Skin of body (tissue), 1 donor: ENCODE measurements at regions not wholly inside any gene's neighbourhood (a gene's known extent, or its start where the extent isn't known, plus 50 kb on each side); places are given as distances from the start of the nearest gene placed in this dataset.
"Not testable (repeated sequence)": the region's sequence is repeated elsewhere in the genome, so short reads cannot be mapped to it uniquely, and the experiment has no call there.

Experiments
- DNase-seq: peaks from one replicate; lab custom pipeline; 2025; lab: John Stamatoyannopoulos, UW

DNA sequence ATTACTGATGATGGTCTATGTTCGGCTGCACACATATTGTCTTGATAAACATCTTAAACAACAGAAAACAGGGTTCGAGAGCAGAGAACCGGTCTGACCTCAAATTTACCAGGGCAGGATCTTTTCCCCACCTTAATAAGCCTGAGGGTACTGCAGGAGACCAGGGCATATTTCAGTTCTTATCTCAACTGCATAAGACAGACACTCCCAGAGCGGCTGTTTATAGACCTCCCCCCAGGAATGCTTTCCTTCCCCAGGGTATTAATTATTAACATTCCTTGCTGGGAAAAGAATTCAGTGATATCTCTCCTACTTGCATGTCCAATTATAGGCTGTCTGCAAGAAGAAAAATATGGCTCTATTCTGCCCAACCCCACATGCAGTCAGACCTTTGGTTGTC is 871.6 kb downstream of the DNAH5 start:
- DNase-seq = not testable (repeated sequence)

DNA sequence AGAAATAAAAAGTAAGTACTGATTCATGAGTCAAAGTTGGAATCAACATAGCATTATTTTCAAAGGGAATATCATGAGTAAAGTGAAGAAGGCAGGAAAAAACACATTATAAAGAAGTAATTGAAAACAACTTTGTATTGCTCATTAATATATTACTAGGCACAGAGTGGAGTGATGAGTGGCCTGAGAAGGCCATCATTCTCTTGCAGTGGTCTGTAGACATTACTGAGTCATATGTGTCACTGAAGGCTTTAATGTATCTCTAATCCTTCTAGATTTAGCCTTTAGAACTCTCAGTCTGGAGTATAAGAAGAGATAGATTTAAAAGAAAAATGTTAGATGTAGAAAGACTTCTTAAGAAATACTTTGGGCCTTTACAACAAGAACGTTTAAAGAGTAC is 881.4 kb downstream of the DNAH5 start:
- DNase-seq = no peak

DNA sequence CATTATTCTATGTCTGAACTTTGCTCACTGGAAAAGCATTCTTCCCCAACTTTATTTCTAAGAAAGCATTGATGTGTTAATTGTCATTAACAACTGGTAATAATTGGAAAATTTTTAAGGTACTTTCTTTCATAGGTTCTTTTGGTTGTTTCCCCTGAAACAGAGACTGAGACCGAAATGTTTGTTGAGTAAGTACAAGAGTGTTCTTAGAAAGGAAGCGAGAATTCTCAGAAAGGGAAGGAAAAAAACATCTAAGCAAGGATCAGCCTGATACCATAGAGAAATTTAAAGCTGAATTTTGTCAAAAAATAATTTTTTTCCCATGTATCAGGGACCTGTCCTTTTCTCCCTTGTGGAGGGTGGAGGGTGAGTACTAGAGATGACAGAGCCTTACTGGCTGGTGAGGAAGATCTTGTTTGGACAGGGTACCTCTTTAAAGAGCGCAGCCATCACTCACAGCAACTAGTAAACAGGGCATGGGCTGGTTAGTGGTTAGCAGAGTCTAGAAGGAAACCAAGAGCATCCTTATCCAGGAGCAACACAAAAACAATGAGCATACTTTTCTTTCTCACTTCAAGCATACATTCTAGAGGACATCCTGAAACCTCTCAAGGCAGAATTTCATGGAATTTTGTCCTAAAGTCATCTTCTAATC is 898.5 kb downstream of the DNAH5 start:
- no peak for DNase-seq

DNA sequence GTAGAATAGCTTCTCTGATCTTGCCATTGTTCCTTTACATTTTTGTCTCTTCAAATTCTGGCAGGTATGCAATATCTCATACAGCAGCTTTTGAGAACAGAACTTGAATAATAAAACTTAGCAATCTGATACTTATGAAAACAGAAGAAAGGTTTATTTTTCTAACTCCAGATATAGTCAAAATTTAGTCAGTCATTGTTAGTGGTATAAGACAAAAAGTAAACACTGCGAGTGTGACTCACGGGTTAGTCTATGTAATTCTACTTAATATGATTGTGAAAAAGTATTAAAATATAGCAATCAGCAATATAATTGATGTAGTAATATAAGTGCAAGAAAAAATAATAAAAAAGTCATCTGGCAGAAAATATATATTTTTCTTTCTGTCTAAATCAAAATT is 910.4 kb downstream of the DNAH5 start:
- no peak for DNase-seq

DNA sequence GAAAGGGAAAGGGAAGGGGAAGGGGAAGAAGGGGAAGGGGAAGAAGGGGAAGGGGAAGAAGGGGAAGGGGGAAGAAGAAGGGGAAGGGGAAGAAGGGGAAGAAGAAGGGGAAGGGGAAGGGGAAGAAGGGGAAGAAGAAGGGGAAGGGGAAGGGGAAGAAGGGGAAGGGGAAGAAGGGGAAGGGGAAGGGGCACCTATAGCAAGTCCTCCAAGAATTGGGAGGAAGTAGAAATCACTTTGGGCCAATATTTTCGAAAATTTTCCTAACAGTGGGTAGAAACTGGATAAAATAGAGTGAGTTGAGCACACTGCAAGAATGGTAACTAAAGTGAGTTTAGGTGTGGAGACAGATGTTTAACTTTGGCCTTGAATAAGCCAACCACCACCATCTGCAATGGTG is 915.3 kb downstream of the DNAH5 start:
- DNase-seq = no peak

DNA sequence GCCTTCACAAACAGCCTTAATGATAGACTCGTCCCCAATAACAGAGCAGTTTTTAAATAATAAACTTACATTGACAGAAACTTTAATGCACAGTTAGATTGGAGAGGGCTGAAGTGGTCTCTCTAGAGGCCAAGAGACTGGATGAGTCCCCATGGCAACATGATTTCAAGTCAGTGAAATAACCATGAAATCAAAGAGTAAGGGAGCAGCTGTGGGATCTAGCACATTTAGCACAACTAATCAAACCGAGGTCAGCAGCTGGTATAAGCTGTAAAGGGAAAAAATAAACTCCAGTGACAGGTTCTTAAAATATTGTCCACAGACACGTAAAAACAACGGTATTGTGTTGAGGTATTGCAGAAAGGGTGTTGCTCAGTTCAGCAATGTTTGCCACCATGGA is 916.6 kb downstream of the DNAH5 start:
- no peak for DNase-seq

DNA sequence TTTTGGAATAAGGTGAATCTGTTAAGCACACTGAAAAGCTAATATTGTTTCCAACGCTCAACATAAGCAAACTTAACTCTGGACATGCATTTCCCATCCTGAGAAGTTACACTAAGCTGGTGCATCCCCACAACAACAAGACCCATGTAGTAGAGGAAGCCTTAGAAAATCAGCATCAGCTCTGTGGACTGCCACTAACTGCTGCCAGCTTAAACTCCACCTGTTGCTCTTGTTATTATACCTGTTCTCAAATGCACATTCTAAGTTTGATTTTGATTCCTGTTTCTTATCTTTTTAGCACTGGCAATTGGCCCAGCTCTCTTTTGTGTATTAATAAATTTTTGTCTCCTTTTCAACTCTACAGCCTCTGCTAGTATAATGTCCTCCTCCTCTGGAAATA is 924.8 kb downstream of the DNAH5 start:
- no peak for DNase-seq

DNA sequence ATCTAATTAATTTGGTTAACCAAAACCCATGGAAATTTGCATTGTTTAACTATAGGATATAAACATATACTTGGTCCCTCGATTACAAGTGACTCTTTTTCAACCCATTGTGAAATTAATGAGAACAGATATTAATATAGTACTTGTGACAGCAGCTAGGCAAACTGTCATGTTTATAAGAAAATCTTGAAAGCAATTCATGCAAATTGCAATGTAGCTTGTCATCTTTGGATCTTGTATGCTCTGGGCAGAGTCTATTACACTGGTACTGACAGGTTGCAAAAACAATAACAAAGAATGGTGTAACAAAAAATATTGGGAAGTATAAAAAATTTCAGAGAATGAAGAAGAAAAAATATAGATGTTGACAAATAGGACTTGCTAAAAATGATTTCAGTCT is 941.0 kb downstream of the DNAH5 start:
- DNase-seq = no peak

DNA sequence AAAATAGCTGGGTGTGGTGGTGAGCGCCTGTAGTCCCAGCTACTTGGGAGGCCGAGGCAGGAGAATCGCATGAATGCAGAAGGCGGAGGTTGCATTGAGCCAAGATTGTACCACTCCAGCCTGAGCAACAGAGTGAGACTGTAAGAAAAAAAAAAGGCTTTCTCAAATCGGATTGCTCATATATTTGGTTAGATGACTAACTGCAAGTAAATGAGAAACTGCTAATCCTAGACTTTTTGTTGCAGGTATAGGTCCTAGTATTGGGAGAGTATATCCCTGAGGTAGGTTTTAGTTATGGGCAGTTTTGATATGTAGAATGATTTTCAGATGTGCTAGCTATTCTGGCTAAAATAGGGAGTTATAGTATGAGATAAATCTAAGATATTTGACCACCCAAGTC is 944.8 kb downstream of the DNAH5 start:
- no peak for DNase-seq

DNA sequence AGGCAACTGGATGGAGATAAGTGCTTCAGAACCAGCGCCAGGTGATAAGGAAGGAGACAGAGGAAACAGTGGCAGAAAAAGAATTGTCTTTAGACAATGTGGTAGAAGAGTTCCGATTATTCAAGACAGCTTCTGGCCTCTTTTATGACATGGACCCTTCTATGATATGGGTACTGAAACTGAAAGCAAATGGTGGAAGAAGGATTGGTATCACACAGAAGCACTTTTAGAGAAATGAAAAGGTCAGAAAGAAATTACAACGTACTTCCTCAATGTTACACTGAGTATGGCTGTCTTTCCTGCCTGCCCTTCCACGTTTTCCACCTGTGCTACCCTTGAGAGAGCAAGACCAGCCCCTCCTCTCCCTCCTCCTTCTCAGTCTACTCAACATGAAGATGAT is 959.3 kb downstream of the DNAH5 start:
- DNase-seq = no peak

DNA sequence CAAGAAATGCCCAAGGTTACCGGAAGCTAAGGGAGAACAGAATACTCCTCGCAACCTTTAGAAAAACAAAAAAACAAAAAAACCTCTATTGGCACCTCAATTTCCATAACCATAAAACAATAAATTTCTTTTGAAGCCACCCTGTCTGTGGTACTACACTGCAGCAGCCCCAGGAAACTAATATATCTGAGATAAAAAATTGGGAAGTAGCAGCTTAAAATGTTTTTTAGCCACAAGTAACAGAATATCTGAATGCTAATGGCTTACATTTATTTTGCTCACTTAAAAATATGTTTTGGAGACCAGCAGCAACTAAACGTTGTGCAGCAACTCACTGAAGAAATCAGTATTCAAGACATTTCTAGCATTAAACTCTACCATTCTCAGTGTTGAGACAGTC is 969.6 kb downstream of the DNAH5 start:
- no peak for DNase-seq

DNA sequence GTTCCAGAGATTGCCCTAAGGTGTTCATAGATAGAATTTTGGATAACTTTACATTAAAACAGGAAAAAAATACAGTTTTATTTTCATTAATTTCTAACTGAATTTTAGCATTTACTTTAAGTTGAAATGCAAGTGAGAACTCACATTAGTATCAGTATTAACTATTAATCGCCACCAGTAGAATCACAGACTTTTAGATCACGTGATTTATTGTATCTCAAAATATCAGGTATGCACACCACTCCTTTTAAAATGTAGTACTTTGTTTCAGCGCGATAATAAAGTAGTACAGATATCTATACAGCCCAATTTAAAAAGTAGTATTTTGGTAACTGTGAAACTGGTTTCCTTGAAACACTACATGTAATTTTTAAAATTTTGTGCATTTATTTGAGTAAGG is 978.7 kb downstream of the DNAH5 start:
- DNase-seq = no peak

DNA sequence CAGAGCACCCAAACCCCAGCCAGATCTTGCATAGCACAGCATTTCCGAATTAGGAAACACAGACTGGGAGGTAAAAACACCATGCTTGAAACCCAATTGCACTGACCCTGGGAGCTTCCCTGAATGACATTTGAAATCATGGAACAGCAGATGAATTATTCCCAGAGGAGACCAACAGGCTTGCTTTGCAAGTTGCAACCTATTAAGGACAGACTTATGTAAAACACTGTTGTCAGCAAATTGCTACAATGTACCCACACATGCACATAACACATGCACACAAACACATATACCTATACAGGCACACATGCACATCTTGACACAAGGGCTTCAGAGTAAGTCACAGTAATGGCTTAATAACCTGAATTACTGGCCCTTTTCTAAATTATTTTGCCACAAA is 984.8 kb downstream of the DNAH5 start:
- no peak for DNase-seq

DNA sequence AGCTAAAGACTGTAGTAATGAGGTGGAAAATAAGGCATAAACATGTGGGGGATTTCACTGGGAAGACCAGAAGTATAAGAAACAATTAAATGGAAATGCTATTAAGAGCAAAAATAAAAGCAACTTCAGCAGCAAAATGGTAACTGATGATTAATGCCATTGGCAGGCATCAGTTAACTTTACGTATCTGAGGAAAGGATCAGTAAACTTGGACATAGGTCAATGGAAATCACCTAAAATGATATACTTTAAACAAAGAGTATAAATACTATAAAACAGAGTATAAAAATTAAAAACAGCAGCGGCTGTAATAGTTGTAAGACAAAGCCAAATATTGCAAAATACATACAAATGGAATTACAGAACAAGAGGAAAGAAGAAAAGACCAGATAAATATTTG is 992.1 kb downstream of the DNAH5 start:
- DNase-seq = no peak

DNA sequence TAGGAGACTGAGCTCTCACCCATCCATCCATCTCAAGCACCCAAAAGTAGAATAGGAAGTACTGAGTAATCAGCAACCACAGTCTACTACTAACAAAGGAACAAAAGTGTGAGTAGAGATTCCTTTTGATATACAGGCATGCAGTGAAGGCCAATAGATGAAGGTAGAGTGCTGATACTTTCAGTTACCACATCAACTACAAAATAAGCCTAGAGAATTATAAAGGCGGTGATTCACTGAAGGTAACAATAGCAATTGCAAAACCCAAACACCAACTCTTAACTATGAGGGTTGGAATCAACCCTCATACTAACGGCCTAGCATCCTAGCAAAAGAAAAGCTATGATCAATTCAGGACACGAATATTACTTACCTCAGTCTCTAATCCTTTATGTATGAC is 992.6 kb downstream of the DNAH5 start:
- no peak for DNase-seq

DNA sequence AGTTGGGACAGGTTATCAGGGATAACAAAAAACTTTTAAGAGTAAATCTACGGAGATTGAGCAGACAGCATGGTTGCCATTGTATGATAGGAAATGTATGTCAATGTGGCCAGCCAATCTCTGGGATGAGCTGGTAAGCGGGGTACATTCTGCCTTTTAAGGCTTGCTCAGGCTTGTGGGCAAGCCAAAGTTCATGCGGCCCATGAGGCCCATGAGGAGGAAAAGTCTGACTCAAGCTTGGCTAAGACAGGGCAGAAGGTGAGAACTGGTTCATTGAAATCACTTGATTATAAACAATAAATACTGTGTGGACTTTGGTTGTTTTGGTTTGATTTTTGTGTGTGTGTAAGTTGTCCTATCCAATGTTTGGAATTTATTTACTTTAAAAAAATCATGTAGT is 997.1 kb downstream of the DNAH5 start:
- no peak for DNase-seq

DNA sequence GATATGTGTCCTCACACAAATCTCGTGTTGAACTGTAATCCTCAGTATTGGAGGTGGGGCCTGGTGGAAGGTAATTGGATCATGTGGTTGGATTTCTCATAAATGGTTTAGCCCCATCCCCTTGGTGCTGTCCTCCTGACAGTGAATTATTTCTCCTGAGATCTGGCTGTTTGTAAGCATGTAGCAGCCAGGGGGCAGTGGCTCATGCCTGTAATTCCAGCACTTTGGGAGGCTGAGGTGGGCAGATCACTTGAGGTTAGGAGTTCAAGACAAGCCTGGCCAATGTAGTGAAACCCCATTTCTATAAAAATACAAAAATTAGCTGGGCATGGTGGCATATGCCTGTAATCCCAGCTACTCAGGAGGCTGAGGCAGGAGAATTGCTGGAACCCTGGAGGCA is 999.0 kb downstream of the DNAH5 start:
- not testable (repeated sequence) for DNase-seq

DNA sequence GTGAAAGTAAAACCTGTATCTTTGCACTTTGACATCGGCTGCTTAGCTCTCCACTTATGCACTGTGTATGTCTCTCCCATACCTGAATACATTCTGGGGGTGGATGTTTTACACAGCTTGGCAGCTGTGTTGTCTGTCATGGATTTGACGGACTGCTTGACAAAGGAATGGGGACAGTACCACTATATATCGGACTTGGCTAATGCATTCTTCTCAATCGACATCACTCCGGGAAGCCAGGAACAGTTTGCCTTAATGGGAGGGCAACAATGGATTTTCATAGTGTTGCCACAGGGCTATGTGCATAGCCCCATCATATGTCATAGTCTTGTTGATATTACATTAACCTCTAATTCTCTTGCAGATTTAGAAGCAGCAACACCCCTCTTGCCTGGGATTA is 1008.3 kb downstream of the DNAH5 start:
- no peak for DNase-seq

DNA sequence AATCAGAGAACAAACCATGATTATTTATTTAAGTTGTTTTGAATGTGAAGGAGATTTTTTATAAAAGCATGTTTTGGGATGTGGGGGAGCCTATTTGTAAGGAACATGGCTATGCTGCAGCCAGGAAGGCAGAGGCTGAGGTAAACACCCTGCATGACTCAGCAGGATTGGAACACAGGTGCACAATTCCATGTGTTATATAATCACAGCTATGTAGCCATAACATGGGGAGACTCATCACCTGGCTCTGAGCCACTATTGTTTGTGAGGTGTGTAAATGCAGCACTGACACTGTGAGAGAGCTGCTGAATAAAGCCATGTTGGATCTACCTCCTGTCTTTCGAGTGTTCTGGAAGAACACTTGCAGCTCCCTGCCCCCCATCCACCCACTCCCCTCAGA is 1009.8 kb downstream of the DNAH5 start:
- no peak for DNase-seq

DNA sequence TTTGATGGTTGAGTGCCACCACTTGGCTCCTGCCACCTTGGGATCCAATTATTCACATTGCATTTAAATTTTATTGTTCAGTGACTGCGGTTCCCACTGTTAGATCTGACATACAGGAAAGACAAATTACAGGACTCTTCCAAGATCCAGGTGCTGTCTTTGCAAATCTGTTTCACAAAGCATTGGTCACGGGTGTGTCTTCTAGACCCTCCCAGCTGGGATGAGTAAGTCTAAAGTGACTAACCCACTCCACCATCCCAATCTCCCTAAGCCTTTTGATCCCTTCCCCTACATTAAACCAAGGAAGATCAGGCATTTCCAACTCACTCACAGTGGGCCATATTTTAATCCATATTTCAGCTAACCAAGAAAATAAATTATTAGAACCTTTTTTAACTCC is 1016.3 kb upstream of the CTNND2 start:
- no peak for DNase-seq

DNA sequence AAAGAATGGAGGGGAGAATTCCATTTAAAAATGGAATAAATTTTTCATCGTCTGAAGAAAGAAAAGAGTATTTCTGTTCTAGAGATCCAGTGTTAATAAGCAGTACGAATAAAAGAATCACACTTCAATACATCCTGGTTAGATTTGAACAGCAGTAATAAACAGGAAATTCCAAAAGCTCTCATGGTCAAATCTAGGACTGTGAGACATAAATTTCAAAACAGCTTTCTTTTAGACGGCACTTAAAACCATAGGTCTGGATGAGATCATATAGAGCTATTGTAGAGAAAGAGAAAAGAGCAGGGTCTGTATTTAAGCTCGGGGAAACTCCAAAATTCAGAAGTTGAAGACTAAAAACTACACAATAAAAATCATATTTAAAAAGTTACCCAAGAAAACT is 1006.9 kb upstream of the CTNND2 start:
- DNase-seq = no peak

DNA sequence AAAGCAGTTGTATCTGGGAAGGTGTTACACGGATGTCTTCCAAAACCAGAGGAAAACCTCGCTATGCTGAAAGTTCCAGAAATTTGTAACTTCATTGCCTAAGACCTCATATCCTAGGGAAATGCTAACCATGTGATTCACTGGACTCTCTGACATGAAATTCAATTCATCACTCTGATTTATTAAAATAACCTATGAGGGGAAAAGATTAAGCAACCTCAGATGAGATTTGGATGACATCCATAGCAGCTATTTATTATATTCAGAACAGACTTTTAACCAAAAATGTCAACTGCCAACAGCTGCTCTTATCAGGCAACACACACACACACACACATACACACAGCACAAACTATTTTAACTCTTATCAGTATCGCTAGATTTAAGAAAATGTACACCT is 1006.4 kb upstream of the CTNND2 start:
- no peak for DNase-seq

DNA sequence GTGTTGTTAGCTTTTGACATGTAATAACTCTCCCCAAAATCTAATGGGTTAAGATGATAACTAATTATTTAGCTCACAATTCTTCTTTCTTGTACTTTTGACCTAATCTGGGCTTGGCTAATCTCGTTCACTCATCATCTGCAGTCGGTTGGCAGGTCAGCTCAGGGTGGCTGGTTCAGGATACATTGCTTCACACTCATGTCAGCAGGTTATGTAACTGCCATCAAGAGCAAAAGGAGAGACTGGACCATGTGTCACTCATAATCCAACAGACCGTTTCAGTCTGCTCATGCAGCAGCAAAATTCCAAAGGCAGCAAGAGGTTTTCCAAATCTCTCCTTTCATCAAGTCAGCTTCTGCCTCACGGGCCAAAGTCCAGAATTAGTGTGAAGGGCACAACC is 998.4 kb upstream of the CTNND2 start:
- DNase-seq = no peak

DNA sequence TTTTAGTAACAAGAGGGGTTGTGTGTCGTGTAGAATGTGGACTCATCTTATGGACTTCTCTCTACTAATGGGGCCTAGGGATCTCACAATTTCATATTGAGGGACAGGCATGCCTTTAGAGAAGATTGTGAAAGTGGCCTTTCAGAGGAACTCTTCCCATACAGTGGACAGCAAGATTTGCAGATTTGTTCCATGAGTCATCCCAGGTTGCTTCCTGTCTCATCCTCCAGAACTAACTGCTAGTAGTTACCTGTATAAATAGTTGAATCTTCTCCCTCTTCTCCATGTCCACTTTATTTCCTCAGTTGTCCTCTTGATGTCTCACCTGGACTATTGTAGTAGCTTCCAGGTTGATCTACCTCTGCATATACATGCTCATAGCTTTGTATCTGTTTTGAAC is 997.5 kb upstream of the CTNND2 start:
- DNase-seq = no peak
